GM13977 (cell line): ENCODE measurements at regions not wholly inside any gene's neighbourhood (a gene's known extent, or its start where the extent isn't known, plus 50 kb on each side); places are given as distances from the start of the nearest gene placed in this dataset.

Experiments
- DNase-seq: peaks from one replicate; pipeline ENCODE4 v3.0.0; 2012; ENCODE audit warnings: low spot score
- CTCF ChIP-seq: IDR thresholded peaks from 2 replicates; pipeline ENCODE4 v1.5.1; 2012; ENCODE audit warnings: mild to moderate bottlenecking, control low read depth; ENCODE audit not compliant: insufficient read depth; ENCODE audit errors: extremely low read depth, missing control alignments
- in situ Hi-C: fragments of 300-500 bp; cut with MboI; formaldehyde crosslinking; loops from one replicate; pipeline ENCODE4 v1.12.0; 2022; ENCODE audit warnings: low sequenced_read_pairs, low pct_unique_long_range_greater_than_20kb, mixed read lengths, inconsistent platforms; ENCODE audit not compliant: unreplicated experiment

GRCh38 chr2:182477774-182478173 is 50.9 kb upstream of the PDE1A start:
- in situ Hi-C loops: no loop called here
- no peak for TF ChIP-seq CTCF
- DNase-seq: no peak

- TF ChIP-seq CTCF: no peak
- in situ Hi-C loops: no loop called here
- DNase-seq: no peak
Measured at GRCh38 chr2:182481676-182482075, 54.8 kb upstream of the PDE1A start.

GRCh38 chr2:182482511-182482910 is 55.7 kb upstream of the PDE1A start:
- no peak for TF ChIP-seq CTCF
- in situ Hi-C loops: no loop called here
- no peak for DNase-seq

GRCh38 chr2:182496596-182496995 is 69.8 kb upstream of the PDE1A start:
- no peak for DNase-seq
- no peak for TF ChIP-seq CTCF
- in situ Hi-C loops: no loop called here

GRCh38 chr2:182499706-182500470 is 73.1 kb upstream of the PDE1A start:
- in situ Hi-C loops: no loop called here
- no peak for TF ChIP-seq CTCF

GRCh38 chr2:182503886-182504285 is 77.0 kb upstream of the PDE1A start:
- in situ Hi-C loops: no loop called here
- no peak for TF ChIP-seq CTCF
- DNase-seq: no peak

More at GRCh38 chr2:182499706-182500470, 73.1 kb upstream of the PDE1A start:
- no peak for DNase-seq
